Astrocyte (in vitro differentiated cells and primary cell): ENCODE measurements at regions not wholly inside any gene's neighbourhood (a gene's known extent, or its start where the extent isn't known, plus 50 kb on each side); places are given as distances from the start of the nearest gene placed in this dataset.

Experiments used
- DNase-seq: peaks from one replicate; pipeline ENCODE4 v3.0.0-alpha.2; 2010; ENCODE audit warnings: low read depth
- FAIRE-seq: peaks from 2 replicates; lab custom pipeline; 2011; peaks lifted over from hg19 to GRCh38; lab: Jason Lieb, UNC
- H2AFZ ChIP-seq: 2 replicates; pipeline ENCODE4 v1.6.0; 2012; ENCODE audit warnings: low read depth, low read length, inconsistent platforms
- H3K27ac ChIP-seq: 2 replicates; pipeline ENCODE4 v1.5.1; 2011; ENCODE audit warnings: low read depth, low read length, inconsistent platforms
- H3K27me3 ChIP-seq: 2 replicates; pipeline ENCODE4 v1.6.0; 2011; ENCODE audit warnings: low read length, inconsistent platforms; ENCODE audit not compliant: insufficient read depth
- H3K36me3 ChIP-seq: 2 replicates; pipeline ENCODE4 v1.5.1; 2011; ENCODE audit warnings: low read length, inconsistent platforms; ENCODE audit not compliant: insufficient read depth
- H3K4me1 ChIP-seq: 2 replicates; pipeline ENCODE4 v1.5.1; 2011; ENCODE audit warnings: low read length, inconsistent platforms; ENCODE audit not compliant: insufficient read depth
- H3K4me2 ChIP-seq: 2 replicates; pipeline ENCODE4 v1.6.0; 2012; ENCODE audit warnings: low read length, inconsistent platforms
- H3K4me3 ChIP-seq: 2 replicates; pipeline ENCODE4 v1.5.1; 2011; ENCODE audit warnings: low read depth, mild to moderate bottlenecking, low read length, inconsistent platforms; ENCODE audit not compliant: insufficient read depth
- H3K79me2 ChIP-seq: 2 replicates; pipeline ENCODE4 v1.6.0; 2012; ENCODE audit warnings: mild to moderate bottlenecking, low read length, inconsistent platforms; ENCODE audit not compliant: insufficient read depth
- H3K9ac ChIP-seq: 2 replicates; pipeline ENCODE4 v1.6.0; 2012; ENCODE audit warnings: mild to moderate bottlenecking, low read length, inconsistent platforms
- H3K9me3 ChIP-seq: 2 replicates; pipeline ENCODE4 v1.5.1; 2012; ENCODE audit warnings: low read depth, mild to moderate bottlenecking, low read length, inconsistent platforms; ENCODE audit not compliant: insufficient read depth
- H4K20me1 ChIP-seq: 2 replicates; pipeline ENCODE4 v1.6.0; 2012; ENCODE audit warnings: low read length, inconsistent platforms; ENCODE audit not compliant: insufficient read depth
- H3K27ac Mint-ChIP-seq: one replicate; pipeline ENCODE4 v1.8.0; 2021; ENCODE audit warnings: mild to moderate bottlenecking, mixed read lengths; ENCODE audit not compliant: unreplicated experiment
- H3K27me3 Mint-ChIP-seq: one replicate; pipeline ENCODE4 v1.8.0; 2021; ENCODE audit warnings: low read depth, mixed read lengths; ENCODE audit not compliant: unreplicated experiment
- H3K36me3 Mint-ChIP-seq: one replicate; pipeline ENCODE4 v1.8.0; 2021; ENCODE audit warnings: low read depth, mixed read lengths; ENCODE audit not compliant: unreplicated experiment
- H3K4me1 Mint-ChIP-seq: one replicate; pipeline ENCODE4 v1.8.0; 2021; ENCODE audit warnings: low read depth, mixed read lengths; ENCODE audit not compliant: unreplicated experiment
- H3K4me3 Mint-ChIP-seq: one replicate; pipeline ENCODE4 v1.8.0; 2021; ENCODE audit warnings: mild to moderate bottlenecking, moderate library complexity, mixed read lengths; ENCODE audit not compliant: unreplicated experiment
- H3K9me3 Mint-ChIP-seq: one replicate; pipeline ENCODE4 v1.8.0; 2021; ENCODE audit warnings: mild to moderate bottlenecking, mixed read lengths; ENCODE audit not compliant: unreplicated experiment
- EZH2 ChIP-seq: IDR thresholded peaks from 2 replicates; pipeline ENCODE4 v1.6.1; 2012; ENCODE audit warnings: mild to moderate bottlenecking, low read length, inconsistent platforms; ENCODE audit not compliant: insufficient read depth
- TF ChIP-seq, protein P1 (sequence below): IDR thresholded peaks from 2 replicates; pipeline ENCODE4 v1.5.1; 2011; ENCODE audit warnings: low read depth, mild to moderate bottlenecking, inconsistent platforms, low read length, moderate library complexity; ENCODE audit not compliant: insufficient read depth

DNA sequence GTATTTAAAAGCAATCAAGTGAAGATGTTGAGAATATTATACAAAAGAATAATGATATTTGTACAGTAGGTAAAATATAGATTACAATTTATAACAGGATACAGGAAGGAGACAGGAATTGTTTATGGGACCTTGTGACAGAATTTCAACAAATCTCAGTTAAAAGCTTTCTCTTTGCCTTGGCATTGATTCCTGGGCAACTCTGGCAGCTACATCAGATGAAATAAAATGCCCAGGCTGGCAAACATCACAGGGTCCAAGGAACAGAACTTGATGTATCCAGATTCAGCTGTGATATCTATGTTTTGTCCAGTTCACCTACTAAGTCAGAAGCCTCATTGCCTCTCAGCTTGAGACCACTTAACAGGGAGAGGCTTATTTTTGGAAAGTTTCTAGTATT is 473.1 kb downstream of the MCTP2 start:
- no peak overlapping the region for H3K4me3 Mint-ChIP-seq
- no peaks in the 10 kb centered on the region for H3K36me3 Mint-ChIP-seq
- Histone ChIP-seq H2AFZ (no peak overlapping the region), H3K9me3 (no peaks in the 10 kb centered on the region), H3K4me3 (no peak overlapping the region), H3K4me1 (no peaks in the 10 kb centered on the region), H3K36me3 (no peaks in the 10 kb centered on the region), H4K20me1 (no peaks in the 10 kb centered on the region), H3K9ac (no peak overlapping the region), H3K27me3 (no peaks in the 10 kb centered on the region), H3K27ac (no peak overlapping the region), H3K4me2 (no peak overlapping the region), H3K79me2 (no peaks in the 10 kb centered on the region)
- peaks cover 6% of the 10 kb centered on the region for H3K9me3 Mint-ChIP-seq
- H3K4me1 Mint-ChIP-seq: no peaks in the 10 kb centered on the region
- H3K27ac Mint-ChIP-seq: no peak overlapping the region
- H3K27me3 Mint-ChIP-seq: peaks cover 5% of the 10 kb centered on the region
- DNase-seq: no peak
- TF ChIP-seq, protein P1, sequence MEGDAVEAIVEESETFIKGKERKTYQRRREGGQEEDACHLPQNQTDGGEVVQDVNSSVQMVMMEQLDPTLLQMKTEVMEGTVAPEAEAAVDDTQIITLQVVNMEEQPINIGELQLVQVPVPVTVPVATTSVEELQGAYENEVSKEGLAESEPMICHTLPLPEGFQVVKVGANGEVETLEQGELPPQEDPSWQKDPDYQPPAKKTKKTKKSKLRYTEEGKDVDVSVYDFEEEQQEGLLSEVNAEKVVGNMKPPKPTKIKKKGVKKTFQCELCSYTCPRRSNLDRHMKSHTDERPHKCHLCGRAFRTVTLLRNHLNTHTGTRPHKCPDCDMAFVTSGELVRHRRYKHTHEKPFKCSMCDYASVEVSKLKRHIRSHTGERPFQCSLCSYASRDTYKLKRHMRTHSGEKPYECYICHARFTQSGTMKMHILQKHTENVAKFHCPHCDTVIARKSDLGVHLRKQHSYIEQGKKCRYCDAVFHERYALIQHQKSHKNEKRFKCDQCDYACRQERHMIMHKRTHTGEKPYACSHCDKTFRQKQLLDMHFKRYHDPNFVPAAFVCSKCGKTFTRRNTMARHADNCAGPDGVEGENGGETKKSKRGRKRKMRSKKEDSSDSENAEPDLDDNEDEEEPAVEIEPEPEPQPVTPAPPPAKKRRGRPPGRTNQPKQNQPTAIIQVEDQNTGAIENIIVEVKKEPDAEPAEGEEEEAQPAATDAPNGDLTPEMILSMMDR: no peak
- TF ChIP-seq EZH2: no peak
- FAIRE-seq: no peak

DNA sequence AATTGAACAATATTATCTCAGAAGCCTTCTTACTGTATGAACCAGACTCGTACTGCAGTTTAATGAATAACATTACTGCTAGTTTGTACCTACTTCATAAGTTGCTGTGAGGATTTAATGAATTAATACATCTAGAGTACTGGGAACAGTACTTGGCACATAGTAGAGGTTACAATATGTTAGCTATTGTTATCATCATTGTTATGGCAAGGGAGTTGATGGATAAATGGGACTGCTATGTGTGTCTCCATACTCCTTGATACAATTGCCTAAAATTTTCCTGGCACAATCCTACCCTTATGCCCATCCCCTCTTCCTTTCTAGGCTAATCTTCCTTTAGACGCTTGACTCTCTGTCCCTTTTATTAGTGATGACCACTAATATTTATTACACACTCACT is 473.6 kb downstream of the MCTP2 start:
- H3K27me3 ChIP-seq: no peaks in the 10 kb centered on the region
- H3K9ac ChIP-seq: no peak overlapping the region
- H3K79me2 ChIP-seq: no peaks in the 10 kb centered on the region
- H3K27me3 Mint-ChIP-seq: peaks cover 5% of the 10 kb centered on the region
- H3K4me3 Mint-ChIP-seq: no peak overlapping the region
- no peak overlapping the region for H2AFZ ChIP-seq
- FAIRE-seq: no peak
- no peaks in the 10 kb centered on the region for H3K9me3 ChIP-seq
- no peak overlapping the region for H3K4me2 ChIP-seq
- no peaks in the 10 kb centered on the region for H3K36me3 Mint-ChIP-seq
- H4K20me1 ChIP-seq: no peaks in the 10 kb centered on the region
- peaks cover 6% of the 10 kb centered on the region for H3K9me3 Mint-ChIP-seq
- no peak overlapping the region for H3K27ac ChIP-seq
- no peak for DNase-seq
- H3K4me3 ChIP-seq: no peak overlapping the region
- TF ChIP-seq, protein P1: no peak
- no peak for TF ChIP-seq EZH2
- H3K4me1 Mint-ChIP-seq: no peaks in the 10 kb centered on the region
- no peak overlapping the region for H3K27ac Mint-ChIP-seq
- H3K4me1 ChIP-seq: no peaks in the 10 kb centered on the region
- no peaks in the 10 kb centered on the region for H3K36me3 ChIP-seq

DNA sequence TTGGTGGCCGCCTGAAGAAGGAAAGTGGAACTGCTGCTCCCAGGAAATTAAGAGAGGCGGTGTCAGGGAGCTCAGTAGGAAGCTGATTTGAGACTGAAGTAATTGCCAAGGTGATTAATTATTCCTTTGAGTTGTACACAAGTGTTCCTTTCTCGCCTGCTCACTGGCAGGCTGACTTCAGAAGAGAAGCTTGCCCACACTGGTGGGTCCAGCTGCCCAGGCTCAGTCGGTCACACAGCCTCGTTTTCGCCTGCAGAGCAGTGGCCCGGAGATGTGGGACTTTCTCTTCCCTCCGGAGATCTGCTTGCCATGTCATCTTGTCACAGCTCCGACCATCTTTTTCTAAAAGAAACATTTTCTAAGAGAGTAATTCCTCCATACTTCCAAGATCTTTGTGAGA is 478.0 kb downstream of the MCTP2 start:
- Mint-ChIP-seq H3K4me1 (no peaks in the 10 kb centered on the region), H3K4me3 (no peak overlapping the region), H3K36me3 (no peaks in the 10 kb centered on the region), H3K27me3 (peaks cover 3% of the 10 kb centered on the region), H3K9me3 (peaks cover 3% of the 10 kb centered on the region), H3K27ac (no peak overlapping the region)
- H2AFZ ChIP-seq: no peak overlapping the region
- DNase-seq (no peak), FAIRE-seq (no peak)
- no peak overlapping the region for H3K4me3 ChIP-seq
- no peaks in the 10 kb centered on the region for H3K36me3 ChIP-seq
- H3K9ac ChIP-seq: no peak overlapping the region
- no peak overlapping the region for H3K27ac ChIP-seq
- TF ChIP-seq EZH2: no peak
- TF ChIP-seq, protein P1: no peak
- H3K9me3 ChIP-seq: no peaks in the 10 kb centered on the region
- no peaks in the 10 kb centered on the region for H3K79me2 ChIP-seq
- H3K4me1 ChIP-seq: no peaks in the 10 kb centered on the region
- H3K27me3 ChIP-seq: no peaks in the 10 kb centered on the region
- H3K4me2 ChIP-seq: no peak overlapping the region
- no peaks in the 10 kb centered on the region for H4K20me1 ChIP-seq
